HG03571 (cell line): ENCODE measurements at regions not wholly inside any gene's neighbourhood (a gene's known extent, or its start where the extent isn't known, plus 50 kb on each side); places are given as distances from the start of the nearest gene placed in this dataset.
"Not testable (repeated sequence)": the region's sequence is repeated elsewhere in the genome, so short reads cannot be mapped to it uniquely, and the experiment has no call there.

Experiments used
- ATAC-seq: cut with Tn5 transposase; IDR thresholded peaks from one replicate; pipeline ENCODE4 v1.9.1; 2021; ENCODE audit not compliant: unreplicated experiment

- ATAC-seq, result no peak
These were observed 202.9 kb downstream of the USP25 start for GRCh38 chr21:15932726-15933125.

- ATAC-seq, result no peak
These were observed 205.7 kb downstream of the USP25 start for GRCh38 chr21:15935530-15935929.

- no peak for ATAC-seq
These were observed 213.4 kb downstream of the USP25 start for GRCh38 chr21:15943009-15943666.

- no peak for ATAC-seq
These were observed 217.9 kb downstream of the USP25 start for GRCh38 chr21:15947677-15948076.

- ATAC-seq, result no peak
These were observed 223.9 kb downstream of the USP25 start for GRCh38 chr21:15953551-15954116.

- no peak for ATAC-seq
These were observed 234.6 kb downstream of the USP25 start for GRCh38 chr21:15964236-15964855.

GRCh38 chr21:15966231-15966630, 236.4 kb downstream of the USP25 start:
- ATAC-seq, result no peak

- no peak for ATAC-seq
These were observed 236.9 kb downstream of the USP25 start for GRCh38 chr21:15966651-15967050.

GRCh38 chr21:15967661-15968060, 237.9 kb downstream of the USP25 start:
- ATAC-seq, result no peak

GRCh38 chr21:15968776-15969310, 239.1 kb downstream of the USP25 start:
- ATAC-seq, result no peak

GRCh38 chr21:15976807-15977206, 247.0 kb downstream of the USP25 start:
- no peak for ATAC-seq

- no peak for ATAC-seq
These were observed 248.5 kb downstream of the USP25 start for GRCh38 chr21:15978215-15978738.

GRCh38 chr21:15979493-15979892, 249.7 kb downstream of the USP25 start:
- not testable (repeated sequence) for ATAC-seq

GRCh38 chr21:15986277-15986676, 256.5 kb downstream of the USP25 start:
- no peak for ATAC-seq

- no peak for ATAC-seq
These were observed 262.4 kb downstream of the USP25 start for GRCh38 chr21:15992171-15992570.

GRCh38 chr21:15993951-15994350, 264.2 kb downstream of the USP25 start:
- no peak for ATAC-seq

GRCh38 chr21:15999741-16000140, 270.0 kb downstream of the USP25 start:
- ATAC-seq, result no peak

- ATAC-seq, result no peak
These were observed 273.2 kb downstream of the USP25 start for GRCh38 chr21:16002874-16003466.

GRCh38 chr21:16004086-16004485, 274.3 kb downstream of the USP25 start:
- no peak for ATAC-seq

GRCh38 chr21:16004523-16004922, 274.7 kb downstream of the USP25 start:
- ATAC-seq, result no peak

- no peak for ATAC-seq
These were observed 276.2 kb downstream of the USP25 start for GRCh38 chr21:16005996-16006395.

GRCh38 chr21:16007943-16008342, 278.2 kb downstream of the USP25 start:
- no peak for ATAC-seq
